ENCODE measurements at regions not wholly inside any gene's neighbourhood (a gene's known extent, or its start where the extent isn't known, plus 50 kb on each side); places are given as distances from the start of the nearest gene placed in this dataset.
A peak's percentile ranks its signal among the peaks of the same experiment; 100 is the strongest.

GRCh38 chr4:146098397-146098796, 77.1 kb upstream of the LSM6 start:
- Histone ChIP-seq H3K4me3 (no peak overlapping the region), H3K27me3 (no peaks in the 10 kb centered on the region), H3K36me3 (no peaks in the 10 kb centered on the region), H3K4me1 (ENCODE audit: low read depth) (no peaks in the 10 kb centered on the region), H3K9me3 (ENCODE audit: low read depth) (no peaks in the 10 kb centered on the region), H3K27ac (no peak overlapping the region)
- no peak for TF ChIP-seq CTCF (IDR thresholded peaks at IDR 0.05; ENCODE audit: low read depth, low read length)
- DNase-seq (ENCODE audit: low read depth in 1 of 2, low spot score in 1 of 2), result no peak

- no peaks in the 10 kb centered on the region for H3K36me3 ChIP-seq
- H3K27ac ChIP-seq, result no peak overlapping the region
- DNase-seq (ENCODE audit: low read depth in 1 of 2, low spot score in 1 of 2), result no peak
- H3K27me3 ChIP-seq, result no peaks in the 10 kb centered on the region
- H3K4me3 ChIP-seq, result no peak overlapping the region
- H3K9me3 ChIP-seq (ENCODE audit: low read depth), result no peaks in the 10 kb centered on the region
- no peaks in the 10 kb centered on the region for H3K4me1 ChIP-seq (ENCODE audit: low read depth)
- TF ChIP-seq CTCF (IDR thresholded peaks at IDR 0.05; ENCODE audit: low read depth, low read length), result no peak
Observed at GRCh38 chr4:146096371-146096770, 79.1 kb upstream of the LSM6 start.

- DNase-seq (ENCODE audit: low read depth in 1 of 2, low spot score in 1 of 2), result no peak
- H3K36me3 ChIP-seq, result no peaks in the 10 kb centered on the region
- no peaks in the 10 kb centered on the region for H3K4me1 ChIP-seq (ENCODE audit: low read depth)
- H3K27me3 ChIP-seq, result no peaks in the 10 kb centered on the region
- no peak overlapping the region for H3K4me3 ChIP-seq
- TF ChIP-seq CTCF (IDR thresholded peaks at IDR 0.05; ENCODE audit: low read depth, low read length), result no peak
- no peak overlapping the region for H3K27ac ChIP-seq
- H3K9me3 ChIP-seq (ENCODE audit: low read depth), result no peaks in the 10 kb centered on the region
Observed at GRCh38 chr4:146095860-146096259, 79.7 kb upstream of the LSM6 start.

GRCh38 chr4:146095091-146095690, 80.3 kb upstream of the LSM6 start:
- Histone ChIP-seq H3K9me3 (ENCODE audit: low read depth) (no peaks in the 10 kb centered on the region), H3K27ac (no peak overlapping the region), H3K4me1 (ENCODE audit: low read depth) (no peaks in the 10 kb centered on the region), H3K36me3 (no peaks in the 10 kb centered on the region), H3K27me3 (no peaks in the 10 kb centered on the region), H3K4me3 (no peak overlapping the region)
- TF ChIP-seq CTCF (IDR thresholded peaks at IDR 0.05; ENCODE audit: low read depth, low read length), result peak; percentile 75
- peak; percentile 69 to 79 for DNase-seq (ENCODE audit: low read depth in 1 of 2, low spot score in 1 of 2)

GRCh38 chr4:146088690-146089089, 86.8 kb upstream of the LSM6 start:
- DNase-seq (ENCODE audit: low read depth in 1 of 2, low spot score in 1 of 2), result no peak
- Histone ChIP-seq H3K4me1 (ENCODE audit: low read depth) (no peaks in the 10 kb centered on the region), H3K27me3 (no peaks in the 10 kb centered on the region), H3K27ac (no peak overlapping the region), H3K9me3 (ENCODE audit: low read depth) (no peaks in the 10 kb centered on the region), H3K4me3 (no peak overlapping the region), H3K36me3 (no peaks in the 10 kb centered on the region)
- no peak for TF ChIP-seq CTCF (IDR thresholded peaks at IDR 0.05; ENCODE audit: low read depth, low read length)

- H3K4me1 ChIP-seq (ENCODE audit: low read depth), result no peaks in the 10 kb centered on the region
- TF ChIP-seq CTCF (IDR thresholded peaks at IDR 0.05; ENCODE audit: low read depth, low read length), result no peak
- H3K27ac ChIP-seq, result no peak overlapping the region
- H3K9me3 ChIP-seq (ENCODE audit: low read depth), result no peaks in the 10 kb centered on the region
- no peak for DNase-seq (ENCODE audit: low read depth in 1 of 2, low spot score in 1 of 2)
- no peaks in the 10 kb centered on the region for H3K27me3 ChIP-seq
- no peaks in the 10 kb centered on the region for H3K36me3 ChIP-seq
- H3K4me3 ChIP-seq, result no peak overlapping the region
Observed at GRCh38 chr4:146087856-146088255, 87.7 kb upstream of the LSM6 start.

All from cardiac muscle cell (in vitro differentiated cells and primary cell).